GM19043 (cell line): ENCODE measurements at regions not wholly inside any gene's neighbourhood (a gene's known extent, or its start where the extent isn't known, plus 50 kb on each side); places are given as distances from the start of the nearest gene placed in this dataset.
A peak's percentile ranks its signal among the peaks of the same experiment; 100 is the strongest.

Source experiments
- ATAC-seq: cut with Tn5 transposase; IDR thresholded peaks from one replicate; pipeline ENCODE4 v1.9.1; 2021; ENCODE audit warnings: low read depth; ENCODE audit not compliant: unreplicated experiment

- no peak for ATAC-seq
Observed at GRCh38 chr12:66838366-66838765, 159.5 kb upstream of the GRIP1 start.

- ATAC-seq: no peak
Observed at GRCh38 chr12:66848967-66849366, 170.1 kb upstream of the GRIP1 start.

DNA sequence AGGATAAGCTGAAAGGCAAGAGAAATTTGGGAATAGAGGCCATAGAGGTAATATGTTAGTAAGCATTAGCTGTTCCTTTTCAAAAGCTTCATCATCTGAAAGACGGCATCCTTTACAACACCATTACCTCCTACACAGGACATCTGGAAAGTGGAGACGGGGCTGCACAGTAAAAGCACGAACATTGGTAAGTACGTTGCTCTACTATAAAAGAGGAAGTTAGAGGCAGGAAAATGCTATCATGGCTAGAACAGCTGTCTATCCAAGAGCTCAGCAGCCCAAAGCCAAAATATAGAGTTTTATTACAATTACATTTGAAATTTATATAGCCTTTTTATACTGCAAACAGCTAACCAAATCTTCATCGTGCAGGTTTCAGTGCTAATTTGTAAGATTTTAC lies 172.3 kb upstream of the GRIP1 start:
- ATAC-seq: no peak

- ATAC-seq: no peak
Observed at GRCh38 chr12:66852091-66852490, 173.2 kb upstream of the GRIP1 start.

GRCh38 chr12:66852765-66853164 lies 173.9 kb upstream of the GRIP1 start:
- no peak for ATAC-seq

- ATAC-seq: no peak
Observed at GRCh38 chr12:66859751-66860440, 181.0 kb upstream of the GRIP1 start.

DNA sequence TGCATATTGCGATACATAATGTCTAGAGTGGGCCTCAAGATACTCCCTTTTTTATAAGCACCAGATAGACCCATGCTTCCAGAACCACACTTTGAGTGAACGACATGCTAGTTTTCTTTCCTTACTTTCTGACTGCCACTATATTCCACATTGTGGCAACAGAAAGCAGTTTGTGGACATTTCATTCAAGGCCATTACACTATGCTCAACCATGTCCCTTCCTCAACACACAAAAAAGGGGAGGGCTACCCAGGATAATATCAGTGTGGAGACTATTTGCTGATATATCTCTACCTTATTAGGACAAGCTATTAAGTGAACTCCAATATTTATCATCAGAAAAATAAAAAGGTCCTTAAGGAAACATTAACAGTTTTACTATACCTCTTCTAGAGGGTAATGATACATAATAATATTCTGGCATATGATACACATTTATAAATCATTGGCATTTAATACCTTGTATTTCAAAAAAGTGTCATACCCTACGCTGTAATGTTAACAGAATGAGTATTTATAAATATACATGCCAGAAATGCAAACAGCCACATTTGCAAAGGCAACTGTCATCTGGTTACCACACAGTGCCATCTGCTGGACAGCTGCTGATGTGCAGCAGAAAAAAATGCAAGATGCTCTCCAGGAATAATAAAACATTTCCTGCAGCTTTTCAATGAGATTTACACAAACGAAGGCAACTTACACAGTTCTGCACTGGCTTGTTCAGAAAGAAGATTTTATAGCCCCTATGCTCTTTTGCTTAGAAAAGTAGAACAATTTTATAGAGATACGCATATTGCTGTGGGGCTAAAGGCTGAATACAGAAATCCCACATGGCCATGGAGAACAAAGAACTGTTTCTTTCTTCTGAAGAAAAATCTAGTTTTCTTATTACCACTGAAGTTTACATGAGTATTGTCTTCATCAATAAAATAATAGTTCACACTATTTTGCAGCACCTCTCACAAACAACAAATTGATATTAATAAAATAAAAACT lies 182.2 kb upstream of the GRIP1 start:
- ATAC-seq: peak; percentile 69

DNA sequence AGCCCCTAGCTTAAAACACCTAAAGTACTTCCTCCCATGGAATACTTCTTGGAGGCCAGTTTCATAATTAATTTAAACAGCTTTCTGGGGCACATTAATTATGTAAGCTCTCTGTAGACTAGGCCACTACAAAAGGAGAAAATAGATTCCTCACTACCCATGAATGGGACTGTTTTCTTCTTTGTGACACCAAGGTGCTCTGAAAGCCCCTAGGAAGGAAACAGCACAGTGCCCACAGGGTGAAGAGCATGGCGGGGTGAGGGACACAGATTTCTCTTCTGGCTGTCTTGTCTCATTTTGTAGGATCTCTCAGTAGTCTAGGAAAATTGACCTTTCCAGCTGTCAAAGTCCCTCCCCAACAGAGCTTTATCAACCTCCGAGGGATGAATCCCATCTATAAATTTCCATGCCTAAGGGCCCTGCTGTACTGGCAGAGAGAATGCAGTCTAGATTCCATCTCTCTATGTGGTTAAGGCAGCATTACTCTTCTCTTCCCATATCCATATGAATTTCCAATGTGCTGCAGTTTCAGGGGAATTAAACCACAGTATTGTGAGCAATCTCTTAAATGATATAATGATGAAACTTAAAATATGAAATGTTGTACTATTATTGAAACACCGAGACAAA lies 183.6 kb upstream of the GRIP1 start:
- no peak for ATAC-seq

DNA sequence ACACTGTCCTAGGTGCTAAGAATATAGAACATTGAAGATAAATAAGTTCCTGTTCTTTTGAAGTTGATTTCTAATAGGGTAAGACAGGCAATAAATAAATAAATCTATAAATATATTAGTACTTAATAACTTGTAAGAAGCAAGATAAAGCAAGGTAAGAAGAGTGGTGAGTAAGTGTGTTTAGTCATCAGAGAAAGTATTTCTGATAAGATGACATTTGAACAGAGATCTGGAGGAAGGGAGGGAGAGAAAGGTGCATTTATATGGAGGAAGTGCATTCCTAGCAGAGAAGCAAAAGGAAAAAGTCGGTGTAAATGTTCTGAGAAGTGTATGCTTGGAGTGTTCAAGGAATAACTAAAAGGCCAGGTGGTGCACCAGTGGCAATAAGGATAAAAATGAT lies 184.4 kb upstream of the GRIP1 start:
- no peak for ATAC-seq

GRCh38 chr12:66877925-66878324 lies 199.0 kb upstream of the GRIP1 start:
- no peak for ATAC-seq

DNA sequence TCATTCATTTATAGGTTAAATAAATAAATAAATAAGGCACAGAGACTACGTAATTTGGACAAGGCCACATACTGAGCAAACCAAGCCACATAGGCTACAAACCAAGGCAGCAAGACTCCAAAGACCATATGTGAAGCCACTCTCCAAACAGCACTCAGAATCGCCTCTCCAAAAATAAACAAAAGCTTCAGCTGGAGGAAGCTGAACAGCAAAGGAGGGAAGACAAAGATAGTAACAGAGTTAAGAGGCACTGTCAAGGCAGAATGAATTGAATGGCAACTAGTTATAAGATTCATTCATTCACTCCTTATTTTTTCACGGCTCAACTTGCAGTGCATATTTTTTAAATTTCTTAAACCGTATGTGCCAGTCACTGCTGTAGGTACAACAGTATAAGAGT lies 200.5 kb upstream of the GRIP1 start:
- no peak for ATAC-seq

GRCh38 chr12:66881386-66881785 lies 202.5 kb upstream of the GRIP1 start:
- no peak for ATAC-seq

DNA sequence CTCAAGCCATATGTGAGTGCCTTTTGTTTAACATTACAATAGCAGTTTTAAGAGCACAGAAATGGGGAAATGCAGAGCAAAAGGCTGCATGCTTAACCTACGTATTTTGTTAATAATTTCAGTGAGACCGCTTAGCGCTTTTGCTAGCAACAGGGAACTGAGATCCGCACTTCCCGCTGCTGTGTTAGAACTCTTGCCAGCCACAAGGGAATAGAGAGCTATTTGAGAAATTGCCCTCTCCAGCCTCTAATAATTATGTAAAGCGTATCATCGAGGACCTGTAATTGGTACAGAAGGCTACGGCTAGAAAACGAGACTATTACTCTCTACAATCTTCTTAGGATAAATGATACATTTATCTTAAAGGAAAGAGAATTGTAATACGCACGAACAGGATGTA lies 205.2 kb upstream of the GRIP1 start:
- ATAC-seq: no peak

GRCh38 chr12:66885115-66885875 lies 206.4 kb upstream of the GRIP1 start:
- no peak for ATAC-seq

- ATAC-seq: no peak
Observed at GRCh38 chr12:66896797-66897196, 217.9 kb upstream of the GRIP1 start.

GRCh38 chr12:66898700-66899469 lies 220.0 kb upstream of the GRIP1 start:
- no peak for ATAC-seq

- ATAC-seq: no peak
Observed at GRCh38 chr12:66899588-66899987, 220.7 kb upstream of the GRIP1 start.

- ATAC-seq: no peak
Observed at GRCh38 chr12:66900616-66901015, 221.7 kb upstream of the GRIP1 start.

DNA sequence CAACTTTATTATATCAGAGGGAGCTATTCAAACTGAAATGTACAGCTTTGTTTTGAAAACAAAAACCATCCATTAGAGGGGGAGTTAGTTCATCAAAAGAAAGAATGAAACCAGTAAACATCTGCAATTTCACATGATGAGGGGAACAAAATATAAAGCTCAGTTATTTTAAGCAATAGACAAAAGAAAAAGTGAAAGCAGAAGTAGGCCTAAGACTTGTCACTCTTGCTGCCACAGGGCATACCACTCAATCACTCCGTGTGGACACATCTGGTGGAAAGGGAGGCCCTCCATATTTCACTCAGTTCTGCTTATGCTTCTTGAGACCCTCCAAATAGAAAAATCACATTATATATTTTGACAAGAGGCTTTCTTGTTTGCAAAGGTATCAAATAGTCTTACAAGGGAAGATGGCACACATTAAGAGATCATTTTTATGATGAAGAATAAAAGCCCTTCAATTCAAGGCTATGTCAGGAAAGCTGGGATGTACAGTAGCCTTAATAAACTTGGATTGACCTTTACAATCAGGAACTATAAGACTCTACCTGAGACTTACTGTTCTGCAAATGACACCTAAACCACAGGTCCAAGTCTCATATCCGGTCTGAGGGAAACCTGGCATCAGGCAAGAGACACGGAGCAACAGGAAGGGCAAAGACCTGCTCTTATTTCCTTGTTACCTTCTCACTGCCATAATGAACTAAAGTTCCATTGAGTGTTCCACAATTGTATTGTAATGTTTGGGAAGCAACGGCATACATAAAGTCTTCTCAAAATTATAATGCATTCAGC lies 222.5 kb upstream of the GRIP1 start:
- ATAC-seq: peak; percentile 91
